GM11168 (cell line): ENCODE measurements at regions not wholly inside any gene's neighbourhood (a gene's known extent, or its start where the extent isn't known, plus 50 kb on each side); places are given as distances from the start of the nearest gene placed in this dataset.

Experiments
- in situ Hi-C: fragments of 300-500 bp; cut with MboI; formaldehyde crosslinking; loops from one replicate; pipeline ENCODE4 v1.12.0; 2022; ENCODE audit warnings: low sequenced_read_pairs; ENCODE audit not compliant: unreplicated experiment

- in situ Hi-C loops, result no loop called here
Observed at GRCh38 chr18:41504316-41504715, 450.7 kb upstream of the PIK3C3 start.

- in situ Hi-C loops, result no loop called here
Observed at GRCh38 chr18:41501848-41502247, 453.2 kb upstream of the PIK3C3 start.

GRCh38 chr18:41499345-41499744 is 455.7 kb upstream of the PIK3C3 start:
- in situ Hi-C loops, result no loop called here

DNA sequence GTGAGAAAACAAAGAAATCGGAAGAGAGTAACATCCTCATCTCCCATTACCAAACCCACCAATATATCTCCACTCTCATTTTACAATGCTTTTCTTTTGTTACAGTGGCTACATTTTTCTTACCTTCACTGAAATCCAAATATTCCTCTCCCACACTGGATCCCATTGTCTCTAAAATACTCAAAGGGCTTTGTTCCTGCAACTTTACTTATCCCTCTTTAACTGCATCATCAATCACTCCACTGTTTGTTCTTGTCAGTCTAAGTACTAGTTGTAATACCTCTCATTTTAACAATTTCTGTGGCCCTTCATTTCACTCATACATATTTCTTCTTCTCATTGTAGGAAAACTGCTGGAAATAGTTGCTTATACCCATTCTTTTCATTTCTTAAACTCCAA is 464.2 kb upstream of the PIK3C3 start:
- in situ Hi-C loops, result no loop called here

GRCh38 chr18:41486575-41486974 is 468.5 kb upstream of the PIK3C3 start:
- in situ Hi-C loops, result no loop called here

DNA sequence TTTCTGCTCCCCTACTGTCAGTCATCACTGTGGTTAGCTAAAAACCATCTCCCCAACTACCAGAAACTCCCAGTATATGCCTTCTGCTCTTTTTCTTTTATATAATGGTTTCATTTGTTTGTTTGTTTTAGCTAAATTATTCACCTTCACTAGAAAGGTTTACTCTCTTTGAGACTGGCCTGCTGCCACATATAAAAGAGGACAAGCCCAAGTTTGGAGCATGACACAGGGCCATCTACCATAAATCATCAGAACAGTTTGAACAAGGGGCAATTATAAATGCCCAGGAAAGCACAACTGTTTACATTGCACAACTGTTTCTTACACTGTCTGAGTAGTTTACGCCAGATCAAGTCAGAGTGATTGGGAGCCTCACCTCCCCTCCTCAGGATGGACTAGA is 471.0 kb upstream of the PIK3C3 start:
- in situ Hi-C loops, result no loop called here

DNA sequence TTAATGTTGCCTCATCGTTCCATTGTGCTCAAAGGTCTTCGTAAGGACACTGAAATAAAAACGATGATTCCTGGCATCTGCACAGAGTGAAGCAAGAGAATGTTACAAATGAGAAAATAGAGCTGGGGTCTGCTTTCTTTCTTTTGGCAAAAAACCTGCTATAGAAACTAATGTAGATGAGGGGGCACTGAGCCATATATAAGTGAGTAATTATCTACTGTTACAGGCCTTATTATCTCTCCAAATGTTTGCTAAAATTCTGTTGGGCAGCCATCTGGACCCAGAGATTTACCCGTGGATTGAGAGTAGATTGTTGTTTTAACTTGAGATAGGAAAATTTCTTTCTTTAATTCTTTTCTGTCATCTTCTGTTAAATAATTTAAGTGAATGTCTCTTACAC is 472.5 kb upstream of the PIK3C3 start:
- in situ Hi-C loops, result no loop called here

DNA sequence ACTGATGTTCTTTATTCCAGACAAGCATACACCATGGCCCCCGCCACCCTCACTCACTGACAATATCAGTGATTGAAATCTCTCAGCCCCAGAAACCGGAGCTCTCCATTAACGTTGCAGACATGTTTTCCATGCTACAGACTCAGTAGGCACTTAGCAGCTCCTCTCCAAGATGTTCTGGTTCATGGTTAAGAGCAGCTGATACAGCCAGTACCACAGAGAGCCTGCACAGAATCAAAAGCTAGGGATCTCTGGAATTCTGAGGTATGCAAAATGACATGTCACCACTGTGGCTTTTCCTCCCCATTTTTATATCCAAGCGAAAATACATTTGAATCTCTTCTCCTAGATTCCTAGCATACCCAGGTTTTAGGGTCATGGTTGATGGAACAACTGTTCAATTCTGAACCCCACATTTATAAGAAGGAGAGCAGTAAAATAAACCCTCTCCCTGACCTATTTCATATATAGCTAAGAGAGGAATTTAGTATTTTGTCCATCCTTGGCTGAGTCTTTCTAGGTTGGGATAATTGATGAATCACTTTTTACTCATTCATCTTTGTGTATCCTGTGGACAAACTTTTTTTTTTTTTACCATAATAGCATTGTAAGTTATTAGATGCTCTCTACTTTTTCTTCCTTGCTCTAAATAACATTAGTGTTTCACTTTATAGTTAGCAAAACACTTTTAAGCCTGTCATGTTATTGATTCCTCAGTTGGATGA is 488.4 kb upstream of the PIK3C3 start:
- in situ Hi-C loops, result no loop called here

DNA sequence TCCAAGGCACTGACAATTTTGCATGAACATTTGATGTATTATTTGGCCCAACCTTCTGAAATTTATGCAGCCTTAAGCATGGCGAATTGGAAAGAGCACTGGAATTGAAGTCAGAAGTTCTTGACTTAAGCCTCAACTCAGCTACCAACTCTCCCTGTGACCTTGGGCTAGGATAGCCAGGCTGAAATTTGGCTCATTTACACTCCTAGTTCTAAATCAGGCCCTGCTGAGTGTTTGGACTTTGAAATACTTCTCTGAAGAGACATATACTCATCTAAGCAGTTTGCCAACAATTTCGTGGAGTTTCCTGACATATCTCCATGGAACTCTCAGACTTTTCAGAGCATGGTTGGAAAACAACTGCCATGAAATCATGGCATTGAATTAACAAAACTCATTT is 489.6 kb upstream of the PIK3C3 start:
- in situ Hi-C loops, result no loop called here

- in situ Hi-C loops, result no loop called here
Observed at GRCh38 chr18:41464278-41464677, 490.8 kb upstream of the PIK3C3 start.

DNA sequence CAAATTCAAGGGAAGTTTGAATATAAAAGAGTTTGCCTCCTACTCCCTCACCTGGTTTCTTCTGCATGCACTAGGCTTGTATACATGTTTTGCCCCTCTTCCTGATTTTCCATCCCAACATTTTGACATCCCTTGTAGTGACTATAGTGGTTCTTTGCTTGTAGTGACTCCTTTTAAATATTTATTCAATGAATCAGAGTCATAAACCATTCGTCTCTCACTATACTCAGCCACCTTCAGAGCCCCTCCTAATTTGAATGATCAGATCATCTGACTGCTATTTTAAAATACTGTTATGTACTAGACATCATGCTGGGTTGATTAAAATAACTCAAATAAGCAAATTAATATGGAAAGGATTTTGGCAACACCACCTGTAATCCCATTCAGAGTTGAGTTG is 492.1 kb upstream of the PIK3C3 start:
- in situ Hi-C loops, result no loop called here

- in situ Hi-C loops, result no loop called here
Observed at GRCh38 chr18:41461114-41461513, 493.9 kb upstream of the PIK3C3 start.

- in situ Hi-C loops, result no loop called here
Observed at GRCh38 chr18:41459656-41460055, 495.4 kb upstream of the PIK3C3 start.

GRCh38 chr18:41458376-41458775 is 496.7 kb upstream of the PIK3C3 start:
- in situ Hi-C loops, result no loop called here

DNA sequence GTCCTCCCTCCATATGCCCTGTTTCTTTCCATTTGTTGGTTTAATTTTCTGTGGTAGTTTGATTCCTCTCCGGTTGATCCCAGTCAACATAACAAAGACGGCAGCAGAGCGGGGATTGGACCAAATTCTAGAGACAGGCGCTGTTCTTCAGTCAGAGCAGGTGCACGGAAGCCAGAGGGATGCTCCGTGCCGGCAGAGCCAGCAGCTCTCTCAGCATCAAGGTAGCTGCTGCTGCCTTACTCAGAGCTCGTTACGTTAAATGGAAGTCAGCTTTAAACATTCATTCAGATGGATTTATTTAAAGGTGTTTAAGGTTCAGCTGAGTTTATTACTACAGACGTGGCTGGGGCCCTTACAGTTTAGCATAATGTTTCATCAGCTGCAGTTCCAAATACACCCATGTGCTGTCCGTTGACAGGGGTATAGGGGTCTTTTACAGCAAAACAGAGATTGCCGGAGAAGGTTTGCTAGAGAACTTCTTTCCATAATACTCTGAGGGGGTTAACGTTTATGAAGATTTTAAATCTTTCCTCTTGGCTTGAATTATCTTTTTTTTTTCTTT is 497.2 kb upstream of the PIK3C3 start:
- in situ Hi-C loops, result no loop called here

- in situ Hi-C loops, result no loop called here
Observed at GRCh38 chr18:41456831-41457230, 498.2 kb upstream of the PIK3C3 start.

- in situ Hi-C loops, result no loop called here
Observed at GRCh38 chr18:41449612-41450011, 505.4 kb upstream of the PIK3C3 start.

DNA sequence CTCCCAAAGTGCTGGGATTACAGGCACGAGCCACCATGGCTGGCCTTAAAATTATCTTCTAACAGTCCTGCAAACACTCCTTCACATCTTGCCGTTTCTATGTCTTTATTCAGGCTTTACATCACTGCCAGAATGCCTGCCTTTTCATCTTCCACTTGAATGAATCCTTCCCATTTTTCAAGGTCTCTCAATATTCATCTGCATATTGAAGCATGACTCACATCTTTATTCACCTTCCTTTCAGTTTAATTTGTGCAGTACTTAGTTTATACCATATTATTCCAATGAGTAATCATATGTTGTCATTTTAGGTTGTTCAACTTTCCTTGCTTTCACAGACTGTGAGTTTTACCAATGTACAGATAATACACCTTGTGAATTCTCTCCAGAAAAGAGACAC is 510.1 kb upstream of the PIK3C3 start:
- in situ Hi-C loops, result no loop called here

GRCh38 chr18:41436772-41437171 is 518.3 kb upstream of the PIK3C3 start:
- in situ Hi-C loops, result no loop called here

GRCh38 chr18:41418598-41418997 is 536.4 kb upstream of the PIK3C3 start:
- in situ Hi-C loops, result no loop called here

GRCh38 chr18:41416044-41416443 is 539.0 kb upstream of the PIK3C3 start:
- in situ Hi-C loops, result no loop called here

GRCh38 chr18:41410006-41410405 is 545.0 kb upstream of the PIK3C3 start:
- in situ Hi-C loops, result no loop called here
